ENCODE measurements at regions not wholly inside any gene's neighbourhood (a gene's known extent, or its start where the extent isn't known, plus 50 kb on each side); places are given as distances from the start of the nearest gene placed in this dataset.

- TF ChIP-seq CTCF (IDR thresholded peaks at IDR 0.05; ENCODE audit: poor library complexity, severe bottlenecking) (no peak), MXI1 (conservative IDR thresholded peaks at IDR 0.05; ENCODE audit: poor library complexity, severe bottlenecking) (no peak), EZH2 (IDR thresholded peaks at IDR 0.05; ENCODE audit: borderline replicate concordance, insufficient read depth, low read length, poor library complexity, severe bottlenecking) (no peak)
Measured at GRCh38 chr18:78831603-78832002, 148.0 kb upstream of the SALL3 start.
